HEK293 (cell line): ENCODE measurements at regions not wholly inside any gene's neighbourhood (a gene's known extent, or its start where the extent isn't known, plus 50 kb on each side); places are given as distances from the start of the nearest gene placed in this dataset.

Source experiments
- CTCF ChIP-seq: fragments of 450-650 bp; formaldehyde crosslinking; IDR thresholded peaks from 2 replicates; pipeline ENCODE4 v1.5.1; 2016; ENCODE audit warnings: missing biosample characterization, missing genetic modification characterization
- ELK4 ChIP-seq: IDR thresholded peaks from 2 replicates; pipeline ENCODE4 v1.6.1; 2011; ENCODE audit warnings: mild to moderate bottlenecking, low read depth, low read length, borderline replicate concordance
- KLF16 ChIP-seq: fragments of 450-650 bp; formaldehyde crosslinking; IDR thresholded peaks from 2 replicates; pipeline ENCODE4 v1.5.1; 2017; ENCODE audit warnings: missing biosample characterization, missing genetic modification characterization
- TSHZ1 ChIP-seq: fragments of 450-650 bp; formaldehyde crosslinking; IDR thresholded peaks from 2 replicates; pipeline ENCODE4 v1.5.1; 2016; ENCODE audit warnings: missing biosample characterization, missing genetic modification characterization, borderline replicate concordance
- YY1 ChIP-seq: fragments of 450-650 bp; formaldehyde crosslinking; IDR thresholded peaks from 2 replicates; pipeline ENCODE4 v1.5.1; 2018; ENCODE audit warnings: missing biosample characterization, missing genetic modification characterization
- ZBTB26 ChIP-seq: fragments of 450-650 bp; formaldehyde crosslinking; optimal IDR thresholded peaks from 2 replicates; pipeline ENCODE3; 2016; ENCODE audit warnings: missing biosample characterization, mild to moderate bottlenecking, missing genetic modification characterization
- ZFP3 ChIP-seq: fragments of 450-650 bp; formaldehyde crosslinking; IDR thresholded peaks from 2 replicates; pipeline ENCODE4 v1.5.1; 2016; ENCODE audit warnings: low read depth, missing biosample characterization, missing genetic modification characterization
- ZNF214 ChIP-seq: fragments of 450-650 bp; formaldehyde crosslinking; IDR thresholded peaks from 2 replicates; pipeline ENCODE4 v1.5.1; 2017; ENCODE audit warnings: missing biosample characterization, mild to moderate bottlenecking, missing genetic modification characterization, borderline replicate concordance
- ZNF239 ChIP-seq: fragments of 450-650 bp; formaldehyde crosslinking; IDR thresholded peaks from 2 replicates; pipeline ENCODE4 v1.5.1; 2016; ENCODE audit warnings: missing biosample characterization, missing genetic modification characterization
- ZNF280C ChIP-seq: fragments of 450-650 bp; formaldehyde crosslinking; IDR thresholded peaks from 2 replicates; pipeline ENCODE4 v1.5.1; 2016; ENCODE audit warnings: missing biosample characterization, missing genetic modification characterization
- ZNF292 ChIP-seq: fragments of 450-650 bp; formaldehyde crosslinking; IDR thresholded peaks from 2 replicates; pipeline ENCODE4 v1.5.1; 2016; ENCODE audit warnings: low read depth, missing biosample characterization, missing genetic modification characterization, borderline replicate concordance
- ZNF677 ChIP-seq: fragments of 450-650 bp; IDR thresholded peaks from 2 replicates; pipeline ENCODE4 v1.5.0; 2018; ENCODE audit warnings: missing biosample characterization, mild to moderate bottlenecking, missing genetic modification characterization, moderate library complexity
- ZNF785 ChIP-seq: fragments of 450-650 bp; formaldehyde crosslinking; IDR thresholded peaks from 2 replicates; pipeline ENCODE4 v1.5.1; 2016; ENCODE audit warnings: missing biosample characterization, missing genetic modification characterization

GRCh38 chr7:46628389-46628788 lies 707.3 kb upstream of the IGFBP3 start:
- no peak for TF ChIP-seq ELK4
- no peak for TF ChIP-seq YY1 (tag by site-specific recombination)
- TF ChIP-seq ZNF292 (tag by site-specific recombination): no peak
- TF ChIP-seq CTCF: no peak
- no peak for TF ChIP-seq KLF16
- TF ChIP-seq ZNF280C: no peak
- no peak for TF ChIP-seq TSHZ1 (tag by site-specific recombination)
- TF ChIP-seq ZNF677 (tag by site-specific recombination): no peak
- no peak for TF ChIP-seq ZFP3 (tag by site-specific recombination)
- TF ChIP-seq ZBTB26 (tag by site-specific recombination): no peak
- TF ChIP-seq ZNF785 (tag by site-specific recombination): no peak
- TF ChIP-seq ZNF214 (tag by site-specific recombination): no peak
- TF ChIP-seq ZNF239: no peak
